ENCODE measurements at regions not wholly inside any gene's neighbourhood (a gene's known extent, or its start where the extent isn't known, plus 50 kb on each side); places are given as distances from the start of the nearest gene placed in this dataset.

DNA sequence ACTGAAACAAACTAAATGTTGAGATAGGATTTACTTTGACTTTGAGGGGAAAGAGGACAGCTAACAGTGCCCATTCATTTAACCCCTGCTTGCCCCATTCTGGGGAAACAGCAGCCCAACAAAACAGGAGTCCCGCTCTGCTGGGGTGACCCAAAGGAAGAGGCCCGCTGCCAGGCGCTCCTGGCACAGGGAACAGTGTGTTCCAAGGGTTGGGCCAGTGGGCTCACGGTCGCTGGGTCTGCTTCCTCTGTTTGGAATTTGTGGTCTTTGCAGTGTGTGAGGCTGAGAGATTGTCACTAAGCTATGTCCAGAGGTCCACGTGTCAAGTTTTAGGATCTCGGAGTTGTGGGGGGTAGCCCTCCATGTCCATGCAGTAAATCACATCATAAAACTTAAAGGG lies 250.4 kb upstream of the C2CD4B start:
- TF ChIP-seq, protein P1, sequence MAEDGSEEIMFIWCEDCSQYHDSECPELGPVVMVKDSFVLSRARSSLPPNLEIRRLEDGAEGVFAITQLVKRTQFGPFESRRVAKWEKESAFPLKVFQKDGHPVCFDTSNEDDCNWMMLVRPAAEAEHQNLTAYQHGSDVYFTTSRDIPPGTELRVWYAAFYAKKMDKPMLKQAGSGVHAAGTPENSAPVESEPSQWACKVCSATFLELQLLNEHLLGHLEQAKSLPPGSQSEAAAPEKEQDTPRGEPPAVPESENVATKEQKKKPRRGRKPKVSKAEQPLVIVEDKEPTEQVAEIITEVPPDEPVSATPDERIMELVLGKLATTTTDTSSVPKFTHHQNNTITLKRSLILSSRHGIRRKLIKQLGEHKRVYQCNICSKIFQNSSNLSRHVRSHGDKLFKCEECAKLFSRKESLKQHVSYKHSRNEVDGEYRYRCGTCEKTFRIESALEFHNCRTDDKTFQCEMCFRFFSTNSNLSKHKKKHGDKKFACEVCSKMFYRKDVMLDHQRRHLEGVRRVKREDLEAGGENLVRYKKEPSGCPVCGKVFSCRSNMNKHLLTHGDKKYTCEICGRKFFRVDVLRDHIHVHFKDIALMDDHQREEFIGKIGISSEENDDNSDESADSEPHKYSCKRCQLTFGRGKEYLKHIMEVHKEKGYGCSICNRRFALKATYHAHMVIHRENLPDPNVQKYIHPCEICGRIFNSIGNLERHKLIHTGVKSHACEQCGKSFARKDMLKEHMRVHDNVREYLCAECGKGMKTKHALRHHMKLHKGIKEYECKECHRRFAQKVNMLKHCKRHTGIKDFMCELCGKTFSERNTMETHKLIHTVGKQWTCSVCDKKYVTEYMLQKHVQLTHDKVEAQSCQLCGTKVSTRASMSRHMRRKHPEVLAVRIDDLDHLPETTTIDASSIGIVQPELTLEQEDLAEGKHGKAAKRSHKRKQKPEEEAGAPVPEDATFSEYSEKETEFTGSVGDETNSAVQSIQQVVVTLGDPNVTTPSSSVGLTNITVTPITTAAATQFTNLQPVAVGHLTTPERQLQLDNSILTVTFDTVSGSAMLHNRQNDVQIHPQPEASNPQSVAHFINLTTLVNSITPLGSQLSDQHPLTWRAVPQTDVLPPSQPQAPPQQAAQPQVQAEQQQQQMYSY (CRISPR knock-in tag; IDR thresholded peaks at IDR 0.05): no peak
- TF ChIP-seq, protein P2, sequence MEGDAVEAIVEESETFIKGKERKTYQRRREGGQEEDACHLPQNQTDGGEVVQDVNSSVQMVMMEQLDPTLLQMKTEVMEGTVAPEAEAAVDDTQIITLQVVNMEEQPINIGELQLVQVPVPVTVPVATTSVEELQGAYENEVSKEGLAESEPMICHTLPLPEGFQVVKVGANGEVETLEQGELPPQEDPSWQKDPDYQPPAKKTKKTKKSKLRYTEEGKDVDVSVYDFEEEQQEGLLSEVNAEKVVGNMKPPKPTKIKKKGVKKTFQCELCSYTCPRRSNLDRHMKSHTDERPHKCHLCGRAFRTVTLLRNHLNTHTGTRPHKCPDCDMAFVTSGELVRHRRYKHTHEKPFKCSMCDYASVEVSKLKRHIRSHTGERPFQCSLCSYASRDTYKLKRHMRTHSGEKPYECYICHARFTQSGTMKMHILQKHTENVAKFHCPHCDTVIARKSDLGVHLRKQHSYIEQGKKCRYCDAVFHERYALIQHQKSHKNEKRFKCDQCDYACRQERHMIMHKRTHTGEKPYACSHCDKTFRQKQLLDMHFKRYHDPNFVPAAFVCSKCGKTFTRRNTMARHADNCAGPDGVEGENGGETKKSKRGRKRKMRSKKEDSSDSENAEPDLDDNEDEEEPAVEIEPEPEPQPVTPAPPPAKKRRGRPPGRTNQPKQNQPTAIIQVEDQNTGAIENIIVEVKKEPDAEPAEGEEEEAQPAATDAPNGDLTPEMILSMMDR (IDR thresholded peaks at IDR 0.05): no peak
- TF ChIP-seq NR3C1 (CRISPR knock-in tag; conservative IDR thresholded peaks at IDR 0.05; ENCODE audit: low read depth) (no peak), SMAD3 (CRISPR knock-in tag; IDR thresholded peaks at IDR 0.05; ENCODE audit: borderline replicate concordance) (no peak), ETV6 (CRISPR knock-in tag; IDR thresholded peaks at IDR 0.05) (no peak), FOXP1 (CRISPR knock-in tag; IDR thresholded peaks at IDR 0.05; ENCODE audit: borderline replicate concordance) (no peak), IRF2 (CRISPR knock-in tag; IDR thresholded peaks at IDR 0.05; ENCODE audit: borderline replicate concordance, low read depth) (no peak)
- TF ChIP-seq, protein P3, sequence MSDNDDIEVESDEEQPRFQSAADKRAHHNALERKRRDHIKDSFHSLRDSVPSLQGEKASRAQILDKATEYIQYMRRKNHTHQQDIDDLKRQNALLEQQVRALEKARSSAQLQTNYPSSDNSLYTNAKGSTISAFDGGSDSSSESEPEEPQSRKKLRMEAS (CRISPR knock-in tag; IDR thresholded peaks at IDR 0.05): no peak
- TF ChIP-seq, protein P4, sequence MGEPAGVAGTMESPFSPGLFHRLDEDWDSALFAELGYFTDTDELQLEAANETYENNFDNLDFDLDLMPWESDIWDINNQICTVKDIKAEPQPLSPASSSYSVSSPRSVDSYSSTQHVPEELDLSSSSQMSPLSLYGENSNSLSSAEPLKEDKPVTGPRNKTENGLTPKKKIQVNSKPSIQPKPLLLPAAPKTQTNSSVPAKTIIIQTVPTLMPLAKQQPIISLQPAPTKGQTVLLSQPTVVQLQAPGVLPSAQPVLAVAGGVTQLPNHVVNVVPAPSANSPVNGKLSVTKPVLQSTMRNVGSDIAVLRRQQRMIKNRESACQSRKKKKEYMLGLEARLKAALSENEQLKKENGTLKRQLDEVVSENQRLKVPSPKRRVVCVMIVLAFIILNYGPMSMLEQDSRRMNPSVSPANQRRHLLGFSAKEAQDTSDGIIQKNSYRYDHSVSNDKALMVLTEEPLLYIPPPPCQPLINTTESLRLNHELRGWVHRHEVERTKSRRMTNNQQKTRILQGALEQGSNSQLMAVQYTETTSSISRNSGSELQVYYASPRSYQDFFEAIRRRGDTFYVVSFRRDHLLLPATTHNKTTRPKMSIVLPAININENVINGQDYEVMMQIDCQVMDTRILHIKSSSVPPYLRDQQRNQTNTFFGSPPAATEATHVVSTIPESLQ (CRISPR knock-in tag; IDR thresholded peaks at IDR 0.05): no peak
- TF ChIP-seq, protein P5, sequence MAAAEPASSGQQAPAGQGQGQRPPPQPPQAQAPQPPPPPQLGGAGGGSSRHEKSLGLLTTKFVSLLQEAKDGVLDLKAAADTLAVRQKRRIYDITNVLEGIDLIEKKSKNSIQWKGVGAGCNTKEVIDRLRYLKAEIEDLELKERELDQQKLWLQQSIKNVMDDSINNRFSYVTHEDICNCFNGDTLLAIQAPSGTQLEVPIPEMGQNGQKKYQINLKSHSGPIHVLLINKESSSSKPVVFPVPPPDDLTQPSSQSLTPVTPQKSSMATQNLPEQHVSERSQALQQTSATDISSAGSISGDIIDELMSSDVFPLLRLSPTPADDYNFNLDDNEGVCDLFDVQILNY (CRISPR knock-in tag; IDR thresholded peaks at IDR 0.05): no peak
- TF ChIP-seq, protein P6, sequence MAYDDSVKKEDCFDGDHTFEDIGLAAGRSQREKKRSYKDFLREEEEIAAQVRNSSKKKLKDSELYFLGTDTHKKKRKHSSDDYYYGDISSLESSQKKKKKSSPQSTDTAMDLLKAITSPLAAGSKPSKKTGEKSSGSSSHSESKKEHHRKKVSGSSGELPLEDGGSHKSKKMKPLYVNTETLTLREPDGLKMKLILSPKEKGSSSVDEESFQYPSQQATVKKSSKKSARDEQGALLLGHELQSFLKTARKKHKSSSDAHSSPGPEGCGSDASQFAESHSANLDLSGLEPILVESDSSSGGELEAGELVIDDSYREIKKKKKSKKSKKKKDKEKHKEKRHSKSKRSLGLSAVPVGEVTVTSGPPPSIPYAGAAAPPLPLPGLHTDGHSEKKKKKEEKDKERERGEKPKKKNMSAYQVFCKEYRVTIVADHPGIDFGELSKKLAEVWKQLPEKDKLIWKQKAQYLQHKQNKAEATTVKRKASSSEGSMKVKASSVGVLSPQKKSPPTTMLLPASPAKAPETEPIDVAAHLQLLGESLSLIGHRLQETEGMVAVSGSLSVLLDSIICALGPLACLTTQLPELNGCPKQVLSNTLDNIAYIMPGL (CRISPR knock-in tag; IDR thresholded peaks at IDR 0.05): no peak
- TF ChIP-seq, protein P7, sequence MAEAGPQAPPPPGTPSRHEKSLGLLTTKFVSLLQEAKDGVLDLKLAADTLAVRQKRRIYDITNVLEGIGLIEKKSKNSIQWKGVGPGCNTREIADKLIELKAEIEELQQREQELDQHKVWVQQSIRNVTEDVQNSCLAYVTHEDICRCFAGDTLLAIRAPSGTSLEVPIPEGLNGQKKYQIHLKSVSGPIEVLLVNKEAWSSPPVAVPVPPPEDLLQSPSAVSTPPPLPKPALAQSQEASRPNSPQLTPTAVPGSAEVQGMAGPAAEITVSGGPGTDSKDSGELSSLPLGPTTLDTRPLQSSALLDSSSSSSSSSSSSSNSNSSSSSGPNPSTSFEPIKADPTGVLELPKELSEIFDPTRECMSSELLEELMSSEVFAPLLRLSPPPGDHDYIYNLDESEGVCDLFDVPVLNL (CRISPR knock-in tag; IDR thresholded peaks at IDR 0.05; ENCODE audit: borderline replicate concordance, low read depth): no peak
